ENCODE measurements at regions not wholly inside any gene's neighbourhood (a gene's known extent, or its start where the extent isn't known, plus 50 kb on each side); places are given as distances from the start of the nearest gene placed in this dataset.
A peak's percentile ranks its signal among the peaks of the same experiment; 100 is the strongest.

GRCh38 chr15:38894243-38894948 is 329.8 kb upstream of the RASGRP1 start:
- DNase-seq: no peak

DNA sequence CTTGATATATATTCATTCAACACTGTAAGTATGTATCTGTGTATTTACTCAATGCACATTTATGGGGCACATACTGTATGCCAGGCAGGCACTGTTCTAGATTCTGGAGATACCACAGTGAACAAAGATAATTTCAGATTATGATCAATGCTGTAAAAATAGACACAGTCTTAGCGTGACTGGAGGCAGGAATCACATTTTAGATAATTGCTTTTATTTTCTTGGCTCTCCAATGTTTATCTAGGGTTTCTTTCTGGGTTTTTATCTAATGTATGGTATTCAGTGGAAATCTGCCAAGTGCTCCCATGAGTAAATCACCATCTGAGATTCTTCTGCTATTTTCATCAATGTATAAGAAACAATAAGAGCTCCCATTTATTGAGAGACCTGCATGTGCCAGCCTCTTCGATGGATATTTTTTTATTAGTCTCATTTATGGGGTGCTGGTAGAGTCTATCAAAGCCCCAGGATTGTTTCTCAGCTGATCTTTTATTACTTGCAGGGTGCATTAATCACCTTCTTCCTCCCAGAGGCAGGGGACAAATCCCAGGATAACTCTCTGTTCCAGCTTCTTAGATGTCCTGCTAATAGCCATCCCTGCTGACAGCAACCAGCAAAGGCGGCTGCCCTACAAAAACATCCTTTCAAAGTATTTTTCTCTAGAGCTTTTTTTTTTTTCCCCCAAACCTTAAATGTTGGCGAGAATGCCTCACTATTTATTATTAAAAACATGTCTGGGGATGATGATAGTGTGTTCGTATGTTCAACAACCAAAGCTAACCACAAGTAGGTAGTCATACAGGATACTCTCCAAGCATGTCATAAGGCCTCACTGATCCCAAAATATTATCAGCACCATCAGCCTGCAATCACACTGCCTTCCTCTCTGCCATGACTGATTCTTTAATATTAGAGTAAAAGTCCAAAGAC is 331.0 kb upstream of the RASGRP1 start:
- no peak for DNase-seq

DNA sequence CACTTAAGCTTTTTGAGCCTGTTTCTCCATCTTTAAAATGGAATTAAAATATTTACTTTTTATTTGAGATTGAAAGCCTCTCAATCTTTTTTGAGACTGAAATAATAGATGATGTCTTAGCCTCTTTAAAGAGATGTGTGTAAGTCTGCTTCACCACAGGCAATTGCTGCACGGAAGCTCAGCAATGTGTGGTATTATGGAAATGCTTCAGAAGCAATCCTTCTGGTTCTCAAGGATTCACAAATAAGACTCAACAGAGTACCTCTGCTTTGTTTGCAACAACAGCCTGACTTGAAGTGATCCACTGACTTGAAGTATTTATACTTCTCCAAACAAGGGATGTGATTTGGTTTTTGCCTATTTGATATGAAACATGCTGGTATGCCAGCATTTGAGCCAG is 332.0 kb upstream of the RASGRP1 start:
- no peak for DNase-seq

DNA sequence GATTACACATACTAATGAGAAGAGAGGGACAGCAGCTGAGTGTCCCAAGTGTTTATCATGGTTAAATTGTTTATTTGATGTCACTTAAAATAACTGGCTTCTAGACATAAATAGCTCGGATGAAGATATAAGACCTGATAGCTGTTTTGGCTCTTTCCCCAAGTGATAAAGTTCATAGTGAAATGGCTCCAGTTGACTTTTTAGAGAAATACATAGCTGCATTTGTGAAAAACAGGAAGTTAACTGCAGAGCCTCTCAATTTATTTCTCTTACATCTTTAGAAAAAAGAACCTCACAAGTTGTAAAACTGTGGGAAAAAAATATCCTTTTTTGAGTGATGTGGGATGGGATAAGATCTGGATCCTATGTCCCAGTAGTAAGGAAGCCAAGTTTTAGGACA is 332.9 kb upstream of the RASGRP1 start:
- DNase-seq: no peak

GRCh38 chr15:38898236-38898635 is 333.6 kb upstream of the RASGRP1 start:
- no peak for DNase-seq

DNA sequence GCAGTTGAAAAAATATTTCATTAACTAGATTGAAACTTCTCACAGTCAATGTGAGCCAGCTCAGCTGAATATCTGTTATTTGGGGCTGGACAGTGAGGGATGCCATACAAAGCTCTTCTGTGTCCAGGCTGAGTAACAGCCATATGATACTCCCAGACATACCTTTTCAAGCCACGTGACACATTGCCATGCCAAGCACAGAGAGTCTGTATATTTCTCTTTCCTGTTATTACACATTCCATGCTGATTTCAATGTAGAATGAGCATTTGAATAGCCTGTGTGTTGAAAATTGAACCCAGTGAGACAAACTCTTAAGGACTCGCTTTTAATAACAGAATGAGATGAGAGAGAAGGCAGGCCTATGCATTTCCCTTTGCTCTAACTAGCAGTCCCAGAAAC is 334.7 kb upstream of the RASGRP1 start:
- DNase-seq: no peak

DNA sequence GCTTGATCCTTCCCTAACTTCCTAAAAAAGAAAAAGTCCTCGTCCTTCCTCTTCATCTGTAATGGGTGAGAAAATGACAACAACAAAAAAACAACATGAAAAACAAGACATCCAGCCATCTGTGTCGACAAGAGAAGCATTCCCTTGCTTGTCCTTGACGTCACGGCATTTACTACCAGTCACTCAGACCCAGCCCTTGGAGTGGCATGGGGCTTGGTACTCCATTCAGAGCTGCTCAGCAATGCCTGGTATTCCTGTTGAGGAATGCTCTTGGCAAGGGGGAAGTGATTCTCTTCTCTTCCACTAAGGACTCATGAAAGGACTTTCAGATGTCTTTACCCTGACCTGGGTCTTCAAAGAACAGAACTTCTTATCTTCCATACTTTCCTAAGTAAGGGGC is 339.7 kb upstream of the RASGRP1 start:
- no peak for DNase-seq

DNA sequence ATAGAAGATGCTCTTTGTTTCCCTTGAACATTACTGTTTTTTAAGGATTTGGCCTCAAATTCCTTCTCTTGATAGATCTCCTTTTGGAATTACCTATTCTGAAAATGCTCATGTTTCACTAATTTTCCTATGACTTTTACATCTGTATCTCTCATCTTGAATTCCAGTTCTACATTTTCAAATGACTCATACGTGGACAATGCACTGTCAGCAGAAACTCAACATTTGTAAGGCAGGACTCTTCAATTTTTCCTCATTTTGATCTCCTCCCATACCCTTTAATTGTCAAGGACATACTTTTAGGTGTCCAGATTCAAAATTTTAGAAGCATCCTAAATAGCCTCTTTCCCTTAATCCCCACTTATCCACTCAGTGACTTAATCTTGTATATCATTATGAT is 341.0 kb upstream of the RASGRP1 start:
- DNase-seq: no peak

DNA sequence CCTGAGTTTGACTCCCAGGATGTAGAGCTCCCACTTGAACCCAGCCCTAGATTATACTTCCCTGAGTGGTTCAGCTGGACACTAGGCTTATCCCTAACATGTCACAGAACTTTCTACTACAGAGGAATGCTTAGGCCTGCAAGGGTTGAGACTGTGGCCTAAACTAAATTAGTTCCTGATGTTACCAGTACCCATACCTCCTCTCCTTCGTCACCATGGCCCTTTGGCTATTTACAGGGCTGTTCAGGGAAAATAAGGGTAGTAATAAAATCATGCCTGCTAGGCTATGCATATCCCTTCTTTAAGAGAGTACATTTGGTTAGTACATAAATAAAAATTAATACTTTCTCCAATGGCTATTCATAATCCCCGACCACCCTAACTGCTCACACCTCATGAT is 356.4 kb upstream of the RASGRP1 start:
- DNase-seq: no peak

GRCh38 chr15:38921471-38921870 is 356.9 kb upstream of the RASGRP1 start:
- no peak for DNase-seq

DNA sequence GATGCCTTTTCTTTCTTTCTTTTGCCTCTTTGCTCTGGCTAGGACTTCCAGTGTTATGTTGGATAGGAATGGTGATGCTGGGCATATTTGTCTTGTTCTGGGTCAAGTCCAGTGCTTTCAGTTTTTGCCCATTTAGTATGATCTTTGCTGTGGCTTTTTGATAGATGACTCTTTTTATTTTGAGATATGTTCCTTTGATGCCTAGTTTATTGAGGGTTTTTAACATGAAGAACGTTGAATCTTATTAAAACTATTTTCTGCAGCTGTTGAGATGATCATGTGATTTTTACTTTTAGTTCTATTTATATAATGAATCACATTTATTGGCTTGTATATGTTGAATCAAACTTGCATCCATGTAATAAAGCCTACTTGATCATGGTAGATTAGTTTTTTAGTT is 363.8 kb upstream of the RASGRP1 start:
- DNase-seq: no peak

DNA sequence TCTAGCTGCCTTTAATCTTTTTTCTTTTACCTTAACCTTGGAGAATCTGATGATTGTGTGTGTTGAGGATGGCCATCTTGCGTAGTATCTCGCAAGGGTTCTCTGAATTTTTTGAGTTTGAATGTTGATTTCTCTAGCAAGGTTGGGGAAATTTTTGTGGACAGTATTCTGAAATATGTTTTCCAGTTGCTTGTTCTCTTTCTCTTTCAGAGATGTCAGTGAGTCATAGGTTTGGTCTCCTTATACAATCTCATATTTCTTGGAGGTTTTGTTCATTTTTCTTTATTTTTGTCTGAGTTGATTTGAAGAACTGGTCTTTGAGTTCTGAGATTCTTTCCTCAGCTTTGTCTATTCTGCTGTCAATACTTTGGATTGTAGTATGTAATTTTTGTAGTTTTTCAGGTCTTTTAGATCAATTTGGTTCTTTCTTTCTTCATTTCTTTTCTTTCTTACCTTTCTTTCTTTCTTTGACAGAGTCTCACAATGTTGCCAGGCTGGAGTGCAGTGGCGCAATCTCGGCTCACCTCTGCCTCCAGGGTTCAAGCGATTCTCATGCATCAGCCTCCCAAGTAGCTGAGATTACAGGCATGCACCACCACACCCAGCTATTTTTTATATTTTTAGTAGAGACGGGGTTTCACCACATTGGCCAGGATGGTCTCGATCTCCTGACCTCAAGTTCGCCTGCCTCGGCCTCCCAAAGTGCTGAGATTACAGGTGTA is 366.4 kb upstream of the RASGRP1 start:
- no peak for DNase-seq

DNA sequence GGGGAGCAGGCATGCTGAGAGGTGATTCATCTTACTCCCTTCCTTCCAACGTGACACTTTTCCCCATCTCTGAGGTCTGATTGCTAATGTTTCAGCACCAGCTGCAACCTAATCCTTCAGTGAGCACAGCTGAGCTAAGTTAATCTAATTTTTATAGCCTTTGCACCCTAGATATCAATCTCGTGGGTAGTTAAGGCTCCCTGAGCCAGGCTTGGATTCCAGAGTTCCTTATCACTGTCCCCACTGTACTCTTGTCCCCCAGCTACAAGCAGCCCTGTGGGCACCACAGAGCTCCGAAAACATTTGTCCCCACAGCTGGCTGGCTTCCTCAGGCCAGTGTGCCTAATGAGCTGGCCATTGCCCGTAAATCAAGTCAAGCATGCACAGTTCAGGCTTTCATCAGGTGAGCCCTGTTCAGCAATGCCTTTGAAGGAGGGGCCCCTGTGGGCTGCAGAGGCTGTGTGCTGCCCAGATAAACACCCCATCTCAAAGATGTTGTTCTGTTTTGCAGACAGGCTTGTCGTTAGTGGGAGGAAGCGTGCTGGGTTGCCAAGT is 376.9 kb upstream of the RASGRP1 start:
- no peak for DNase-seq

DNA sequence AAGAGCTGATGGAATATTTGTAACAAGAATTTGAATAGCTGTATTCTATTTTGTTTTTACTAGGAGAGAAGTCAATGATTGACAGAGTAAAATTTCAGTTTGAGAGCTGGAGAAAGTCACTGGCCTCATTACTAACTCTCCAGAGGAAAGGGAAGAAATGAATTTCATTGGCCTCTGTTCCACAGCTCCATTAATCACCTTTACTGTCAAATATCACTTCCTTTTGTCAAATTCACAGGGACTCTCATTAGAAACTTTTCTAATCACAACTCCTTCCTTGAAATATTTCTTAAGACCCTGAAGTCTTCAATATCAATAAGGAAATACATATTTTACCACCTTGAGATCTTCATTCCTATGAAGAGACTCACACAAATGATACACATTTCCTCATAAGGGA is 379.9 kb upstream of the RASGRP1 start:
- DNase-seq: no peak

DNA sequence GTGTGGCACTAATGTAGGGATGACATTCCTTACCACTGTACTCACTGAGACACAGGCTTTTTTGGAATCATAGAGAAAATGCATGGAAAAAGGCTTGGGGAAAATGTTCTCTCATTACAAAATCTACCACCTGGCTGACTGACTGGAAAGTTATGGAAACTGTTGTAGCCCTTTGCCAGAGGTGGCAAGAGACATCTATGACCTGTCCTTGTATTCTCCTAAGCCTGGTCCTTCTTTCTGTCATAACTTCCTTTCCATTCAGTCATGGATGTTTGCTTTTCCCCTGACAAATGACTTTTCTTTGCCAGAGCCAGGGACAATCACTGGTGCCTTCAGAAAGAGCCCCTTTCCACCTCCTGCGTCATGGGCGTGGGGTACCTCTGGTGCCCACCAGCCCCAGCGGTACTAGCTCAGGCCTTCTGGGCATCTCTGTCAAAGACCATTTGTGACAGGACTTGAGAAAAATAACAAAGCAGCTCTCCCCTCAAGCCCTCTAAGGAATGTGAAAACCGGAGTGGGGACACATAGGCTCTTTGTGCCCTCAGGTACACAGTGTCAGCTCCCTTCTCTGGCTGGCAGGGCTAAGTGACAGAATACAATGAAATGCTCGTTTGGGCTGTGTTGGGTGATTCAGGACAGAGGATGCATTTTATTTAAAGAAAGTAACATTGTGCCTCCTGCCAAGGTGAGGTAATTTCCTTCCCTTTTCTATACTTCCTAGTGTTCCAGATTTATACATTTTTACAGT is 381.1 kb upstream of the RASGRP1 start:
- no peak for DNase-seq

- no peak for DNase-seq
Observed at GRCh38 chr15:38954090-38954489, 389.5 kb upstream of the RASGRP1 start.

GRCh38 chr15:38961456-38961855 is 396.8 kb upstream of the RASGRP1 start:
- no peak for DNase-seq

- DNase-seq: no peak
Observed at GRCh38 chr15:38961931-38962330, 397.3 kb upstream of the RASGRP1 start.

GRCh38 chr15:38972831-38973230 is 408.2 kb upstream of the RASGRP1 start:
- no peak for DNase-seq

DNA sequence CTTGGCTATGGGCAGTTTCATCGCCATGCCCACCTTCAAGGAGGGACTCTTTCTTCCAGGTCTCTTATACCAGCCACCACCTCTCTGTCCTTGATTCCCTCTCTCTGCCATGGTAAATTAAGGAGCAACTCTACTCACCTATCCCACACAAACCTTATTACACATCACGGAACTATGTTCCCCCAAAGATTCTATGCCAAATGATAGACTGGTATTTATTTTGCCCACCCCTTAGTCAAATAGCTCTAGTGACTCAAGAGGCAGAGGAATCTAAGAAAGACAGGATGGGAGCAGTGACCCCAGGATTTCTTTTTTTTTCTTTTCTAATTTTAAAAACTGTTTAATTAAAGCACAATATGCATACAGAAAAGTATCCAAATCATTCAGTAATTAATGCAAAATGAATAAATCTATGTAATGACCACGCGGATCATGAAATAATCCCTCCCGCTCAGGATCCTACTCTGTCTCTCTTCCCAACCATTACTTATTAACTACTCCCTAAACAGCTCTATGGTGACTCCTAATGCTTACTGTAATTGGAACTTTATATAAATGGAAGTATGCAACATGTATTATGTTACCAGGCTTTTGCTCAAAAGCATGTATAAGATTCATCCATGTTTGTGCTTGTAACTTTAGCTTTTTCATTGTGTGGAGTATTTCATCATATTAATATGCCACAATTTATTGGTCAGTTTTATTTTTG is 410.8 kb upstream of the RASGRP1 start:
- DNase-seq: no peak

GRCh38 chr15:38991126-38991525 is 426.5 kb upstream of the RASGRP1 start:
- peak; percentile 38 for DNase-seq

- DNase-seq: no peak
Observed at GRCh38 chr15:38991701-38992100, 427.1 kb upstream of the RASGRP1 start.
